ENCODE measurements at regions not wholly inside any gene's neighbourhood (a gene's known extent, or its start where the extent isn't known, plus 50 kb on each side); places are given as distances from the start of the nearest gene placed in this dataset.

GRCh38 chr15:70530017-70530499 is 233.3 kb downstream of the UACA start:
- no peak for TF ChIP-seq CTCF (IDR thresholded peaks at IDR 0.05)
- no peak for TF ChIP-seq POLR2A (IDR thresholded peaks at IDR 0.05)
